ENCODE measurements at regions not wholly inside any gene's neighbourhood (a gene's known extent, or its start where the extent isn't known, plus 50 kb on each side); places are given as distances from the start of the nearest gene placed in this dataset.

GRCh38 chr1:209248649-209249279 lies 334.8 kb upstream of the CAMK1G start:
- DNase-seq = peak in 2 of 5 donors; percentile 32 to 36

DNA sequence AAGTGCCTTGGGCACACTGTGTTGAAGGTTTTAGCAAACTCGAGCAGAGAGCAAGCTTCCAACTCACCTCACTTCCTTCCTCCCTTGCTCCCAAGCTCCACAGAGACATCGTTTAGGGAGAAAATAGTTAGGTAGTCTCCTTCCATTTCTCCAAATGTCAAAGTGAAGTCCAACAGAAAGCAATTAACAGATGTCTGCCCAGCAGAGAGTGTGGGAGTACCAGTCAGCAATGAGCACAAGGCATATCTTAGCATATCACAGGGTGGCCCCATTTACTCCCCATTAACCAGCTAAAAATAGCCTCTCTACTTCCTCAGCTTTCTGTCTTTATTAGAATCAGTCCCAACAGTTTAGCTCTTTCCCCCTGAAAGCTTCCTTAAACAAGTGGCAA lies 334.2 kb upstream of the CAMK1G start:
- no peak for DNase-seq

GRCh38 chr1:209249785-209250440 lies 333.6 kb upstream of the CAMK1G start:
- DNase-seq = no peak

GRCh38 chr1:209250861-209251636 lies 332.5 kb upstream of the CAMK1G start:
- DNase-seq = no peak

- no peak for DNase-seq
Measured at GRCh38 chr1:209256766-209257350, 326.7 kb upstream of the CAMK1G start.

DNA sequence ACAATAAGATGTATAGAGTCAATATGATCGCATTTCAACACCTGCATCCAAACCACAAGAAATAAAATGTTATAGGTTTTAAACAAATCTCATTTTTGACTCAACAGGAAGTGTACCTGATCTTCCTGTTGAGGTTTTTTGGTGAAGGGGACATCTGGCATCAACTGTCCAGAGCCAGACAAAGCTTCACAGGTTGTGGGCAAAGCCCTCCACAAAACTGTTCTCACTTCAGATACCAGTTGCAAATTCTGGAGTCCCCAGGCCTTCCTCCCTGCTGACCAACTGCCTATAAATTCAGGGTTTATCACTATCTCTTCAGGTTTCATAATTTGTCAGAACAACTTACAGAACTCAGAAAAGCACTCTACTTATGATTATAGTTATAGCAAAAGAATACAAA lies 326.1 kb upstream of the CAMK1G start:
- no peak for DNase-seq

- no peak for DNase-seq
Measured at GRCh38 chr1:209260136-209260535, 323.4 kb upstream of the CAMK1G start.

GRCh38 chr1:209262631-209263030 lies 320.9 kb upstream of the CAMK1G start:
- DNase-seq = no peak

DNA sequence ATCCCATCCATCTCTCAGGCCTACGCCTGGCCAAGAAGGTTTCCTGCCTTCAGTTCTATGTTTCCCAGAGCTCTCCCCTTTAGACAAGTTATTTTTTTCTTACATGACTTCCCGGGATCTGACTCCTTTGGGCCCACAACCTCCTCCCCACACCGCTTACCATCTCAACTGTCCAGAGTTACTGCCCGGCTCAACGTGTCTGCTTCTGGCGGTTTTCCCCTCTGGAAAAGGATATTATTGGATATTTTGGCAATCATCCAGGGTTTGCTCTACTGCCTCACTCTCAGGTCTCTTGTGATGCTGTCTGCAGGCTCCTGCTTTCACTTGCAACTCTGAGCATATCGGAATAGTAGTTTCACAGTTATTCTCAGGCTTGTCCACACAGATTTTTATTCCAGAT lies 318.2 kb upstream of the CAMK1G start:
- no peak for DNase-seq

GRCh38 chr1:209266590-209267205 lies 316.8 kb upstream of the CAMK1G start:
- no peak for DNase-seq

DNA sequence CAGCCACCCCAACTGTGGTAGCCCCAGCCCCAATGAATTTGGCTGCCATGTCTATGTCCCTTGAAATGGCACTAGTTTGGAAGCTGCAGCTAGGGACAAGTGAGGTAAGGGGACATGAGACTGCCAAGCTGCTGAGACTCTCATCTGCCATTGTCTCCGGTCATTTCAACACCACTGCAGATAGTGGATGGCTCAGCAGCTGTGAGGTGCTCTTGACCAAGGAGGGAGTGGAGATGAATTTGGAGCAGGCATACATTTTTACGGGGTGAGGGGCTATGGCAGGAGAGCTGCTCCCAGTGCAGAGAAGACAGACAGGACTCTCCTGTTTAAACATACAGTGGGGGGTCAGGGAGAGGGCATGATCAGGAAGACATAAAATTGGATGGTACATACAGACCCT lies 315.5 kb upstream of the CAMK1G start:
- no peak for DNase-seq

DNA sequence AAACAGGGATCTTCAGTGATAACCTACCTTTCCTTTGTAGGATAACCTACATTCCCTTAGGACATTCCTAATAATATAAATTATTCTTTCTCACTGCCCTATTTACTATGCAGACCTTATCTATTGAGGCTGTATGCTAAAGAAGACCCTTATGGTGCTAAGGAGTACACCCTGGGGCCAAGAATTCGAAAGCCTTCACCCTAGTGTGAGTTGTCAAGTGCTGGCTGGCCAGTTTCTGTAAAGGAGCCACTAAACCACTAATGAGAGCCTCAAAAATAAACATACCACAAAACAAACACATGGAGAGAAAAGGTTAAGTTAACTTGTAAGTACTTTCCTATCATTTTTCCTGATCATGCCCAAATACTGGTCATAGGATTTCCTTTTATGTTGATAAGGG lies 315.0 kb upstream of the CAMK1G start:
- no peak for DNase-seq

GRCh38 chr1:209276321-209276720 lies 307.2 kb upstream of the CAMK1G start:
- no peak for DNase-seq

- no peak for DNase-seq
Measured at GRCh38 chr1:209277662-209278061, 305.9 kb upstream of the CAMK1G start.

GRCh38 chr1:209291715-209292114 lies 291.8 kb upstream of the CAMK1G start:
- no peak for DNase-seq

DNA sequence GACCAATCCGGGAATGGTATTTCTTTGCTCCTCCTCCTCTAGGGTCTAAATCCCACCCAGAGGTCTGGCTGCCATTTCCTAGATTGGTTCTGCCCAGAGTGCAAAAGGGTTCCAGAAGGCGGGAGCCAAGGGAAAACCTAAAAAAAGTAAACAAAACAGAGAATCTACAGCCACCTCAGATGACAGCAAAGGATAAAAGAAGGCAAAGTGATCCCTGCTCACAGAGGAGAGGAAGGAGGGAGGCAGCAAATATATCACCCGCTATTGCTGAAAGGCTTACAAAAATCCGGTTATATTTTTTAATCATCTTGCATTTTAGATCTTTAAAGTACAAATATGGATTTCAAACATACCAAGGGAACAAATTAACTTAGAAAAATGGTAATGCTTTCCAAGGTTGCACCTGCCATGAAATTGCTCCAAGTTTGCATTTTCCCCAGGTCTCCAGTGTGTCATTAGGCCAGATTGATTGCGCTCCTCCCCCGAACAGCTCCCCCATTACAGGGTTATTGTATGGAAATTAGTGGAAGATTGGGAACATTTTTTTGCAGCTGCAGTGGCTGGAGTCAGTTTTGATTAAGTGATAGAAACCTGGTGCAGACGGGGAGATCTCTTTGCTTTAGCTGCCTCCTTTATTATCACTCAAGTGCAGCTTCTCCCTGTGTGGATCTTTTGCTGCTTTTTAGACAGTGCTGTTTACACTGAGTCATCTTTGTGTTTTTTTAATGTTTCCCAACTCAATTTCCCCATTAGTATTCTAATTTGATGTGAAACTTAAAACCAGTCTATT lies 280.5 kb upstream of the CAMK1G start:
- no peak for DNase-seq

GRCh38 chr1:209304166-209304565 lies 279.3 kb upstream of the CAMK1G start:
- no peak for DNase-seq

- no peak for DNase-seq
Measured at GRCh38 chr1:209305221-209305954, 278.1 kb upstream of the CAMK1G start.

- DNase-seq = no peak
Measured at GRCh38 chr1:209307846-209308245, 275.7 kb upstream of the CAMK1G start.

GRCh38 chr1:209309198-209309597 lies 274.3 kb upstream of the CAMK1G start:
- no peak for DNase-seq

DNA sequence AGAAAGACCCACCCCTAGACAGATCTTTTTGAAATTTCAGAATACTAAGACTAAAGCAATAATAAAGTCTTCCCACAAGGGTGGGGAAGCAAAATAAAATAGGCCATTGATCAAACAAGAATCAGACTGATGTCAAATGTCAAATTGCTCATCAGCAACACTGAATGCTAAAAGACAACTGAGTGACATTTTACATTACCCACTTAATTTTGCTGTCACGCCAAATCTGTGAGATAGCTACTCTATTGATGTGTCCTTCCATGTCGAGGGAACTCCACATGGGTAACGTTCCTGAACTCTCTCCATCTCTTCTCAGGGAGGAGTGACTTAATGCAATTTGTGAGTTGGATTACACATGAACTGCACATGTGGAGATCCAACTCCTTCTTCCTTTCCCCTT lies 271.7 kb upstream of the CAMK1G start:
- DNase-seq = no peak

DNA sequence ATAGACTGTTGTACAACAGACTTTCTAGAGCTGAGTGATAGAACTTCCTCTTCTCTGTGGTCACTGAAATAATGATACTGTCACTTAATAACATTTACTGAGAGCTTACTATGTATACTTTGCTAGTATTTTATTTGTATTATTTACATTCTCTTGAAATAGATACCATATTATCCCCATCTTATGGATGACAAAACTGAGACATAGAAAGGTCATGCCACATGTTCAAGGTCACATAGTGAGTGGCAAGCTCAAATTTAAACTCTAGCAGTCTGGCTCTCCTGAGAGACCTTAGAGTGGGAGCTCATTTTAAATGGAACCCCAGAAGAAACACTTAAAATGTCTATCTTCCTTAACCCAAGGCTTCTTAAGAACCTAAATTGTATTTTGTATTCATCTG lies 266.6 kb upstream of the CAMK1G start:
- DNase-seq = no peak
